Uterus (tissue), 2 donors: ENCODE measurements at regions not wholly inside any gene's neighbourhood (a gene's known extent, or its start where the extent isn't known, plus 50 kb on each side); places are given as distances from the start of the nearest gene placed in this dataset.

Experiments used
- POLR2A ChIP-seq, 2 donors: fragments of 450-650 bp; IDR thresholded peaks; one replicate each; pipeline ENCODE4 v1.6.1; 2016; ENCODE audit warnings: antibody characterized with exemption in 2 of 2, mild to moderate bottlenecking in 1 of 2, moderate library complexity in 1 of 2
- TF ChIP-seq, protein P1 (sequence below), 4 experiments: fragments of 200-600 bp in 2 of 4; fragments of 450-650 bp in 2 of 4; sonication (generic) in 2 of 4; IDR thresholded peaks; one replicate each; pipeline ENCODE4 v1.5.1; 2016 to 2019; ENCODE audit warnings: antibody characterized with exemption in 4 of 4, mild to moderate bottlenecking in 2 of 4, moderate library complexity in 1 of 4

DNA sequence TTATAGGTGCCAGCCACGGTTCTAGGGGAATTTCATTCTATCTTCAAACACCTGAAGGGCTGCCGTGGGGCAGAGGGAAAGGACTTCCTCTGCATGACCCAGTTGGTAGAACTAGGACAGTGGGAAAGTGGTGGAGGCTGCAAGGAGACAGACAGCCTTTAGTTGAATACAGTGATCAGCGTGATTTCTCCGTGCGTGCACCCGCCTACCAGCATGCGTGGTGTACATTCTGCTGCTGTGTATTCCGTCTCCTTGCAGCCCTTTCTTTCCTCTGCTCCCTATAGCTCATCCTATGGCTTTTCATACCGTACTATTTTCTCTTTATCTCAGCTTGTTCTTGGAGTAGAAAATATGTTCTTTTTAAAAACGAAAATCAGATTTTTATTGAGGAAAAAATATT is 146.9 kb downstream of the MRM1 start:
- no peak for TF ChIP-seq POLR2A (IDR thresholded peaks at IDR 0.05)
- TF ChIP-seq, protein P1, sequence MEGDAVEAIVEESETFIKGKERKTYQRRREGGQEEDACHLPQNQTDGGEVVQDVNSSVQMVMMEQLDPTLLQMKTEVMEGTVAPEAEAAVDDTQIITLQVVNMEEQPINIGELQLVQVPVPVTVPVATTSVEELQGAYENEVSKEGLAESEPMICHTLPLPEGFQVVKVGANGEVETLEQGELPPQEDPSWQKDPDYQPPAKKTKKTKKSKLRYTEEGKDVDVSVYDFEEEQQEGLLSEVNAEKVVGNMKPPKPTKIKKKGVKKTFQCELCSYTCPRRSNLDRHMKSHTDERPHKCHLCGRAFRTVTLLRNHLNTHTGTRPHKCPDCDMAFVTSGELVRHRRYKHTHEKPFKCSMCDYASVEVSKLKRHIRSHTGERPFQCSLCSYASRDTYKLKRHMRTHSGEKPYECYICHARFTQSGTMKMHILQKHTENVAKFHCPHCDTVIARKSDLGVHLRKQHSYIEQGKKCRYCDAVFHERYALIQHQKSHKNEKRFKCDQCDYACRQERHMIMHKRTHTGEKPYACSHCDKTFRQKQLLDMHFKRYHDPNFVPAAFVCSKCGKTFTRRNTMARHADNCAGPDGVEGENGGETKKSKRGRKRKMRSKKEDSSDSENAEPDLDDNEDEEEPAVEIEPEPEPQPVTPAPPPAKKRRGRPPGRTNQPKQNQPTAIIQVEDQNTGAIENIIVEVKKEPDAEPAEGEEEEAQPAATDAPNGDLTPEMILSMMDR (IDR thresholded peaks at IDR 0.05) = no peak
